HFFc6 (cell line): ENCODE measurements at regions not wholly inside any gene's neighbourhood (a gene's known extent, or its start where the extent isn't known, plus 50 kb on each side); places are given as distances from the start of the nearest gene placed in this dataset.

ENCODE experiments used
- DNase-seq: peaks from one replicate; pipeline ENCODE4 v3.0.0-alpha.2; 2018
- H3K27ac Mint-ChIP-seq: 2 replicates; pipeline ENCODE4 v1.8.0; 2020; ENCODE audit warnings: mild to moderate bottlenecking, mixed read lengths
- H3K27me3 Mint-ChIP-seq: 2 replicates; pipeline ENCODE4 v1.8.0; 2021; ENCODE audit warnings: mild to moderate bottlenecking, moderate library complexity, mixed read lengths; ENCODE audit not compliant: insufficient read depth
- H3K36me3 Mint-ChIP-seq: 2 replicates; pipeline ENCODE4 v1.8.0; 2021; ENCODE audit warnings: low read depth, mixed read lengths
- H3K4me1 Mint-ChIP-seq: 2 replicates; pipeline ENCODE4 v1.8.0; 2020; ENCODE audit warnings: low read depth, mixed read lengths
- H3K4me3 Mint-ChIP-seq: 2 replicates; pipeline ENCODE4 v1.8.0; 2020; ENCODE audit warnings: mild to moderate bottlenecking, moderate library complexity, mixed read lengths
- H3K9me3 Mint-ChIP-seq: 2 replicates; pipeline ENCODE4 v1.8.0; 2020; ENCODE audit warnings: mild to moderate bottlenecking, mixed read lengths
- CTCF ChIP-seq: fragments of 200-600 bp; sonication (generic); IDR thresholded peaks from 2 replicates; pipeline ENCODE4 v1.5.0; 2021; ENCODE audit warnings: antibody characterized with exemption, mild to moderate bottlenecking

DNA sequence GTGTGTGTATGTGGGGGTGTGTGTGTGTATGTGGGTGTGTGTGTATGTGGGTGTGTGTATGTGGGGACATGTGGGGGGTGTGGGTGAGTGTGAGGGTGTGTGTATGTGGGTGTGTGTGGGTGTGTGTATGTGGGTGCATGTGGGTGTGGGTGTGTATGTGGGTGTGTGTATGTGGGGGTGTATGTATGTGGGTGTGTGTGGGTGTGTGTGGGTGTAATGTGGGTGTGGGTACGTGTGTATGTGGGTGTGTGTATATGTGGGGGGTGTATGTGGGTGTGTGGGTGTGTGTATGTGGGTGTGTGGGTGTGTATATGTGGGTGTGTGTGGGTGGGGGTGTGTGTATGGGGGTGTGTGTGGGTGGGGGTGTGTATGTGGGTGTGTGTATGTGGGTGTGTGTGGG is 106.7 kb downstream of the SPATA19 start:
- no peak for TF ChIP-seq CTCF
- Mint-ChIP-seq H3K36me3 (no peaks in the 10 kb centered on the region), H3K27ac (no peak overlapping the region), H3K9me3 (peaks cover 53% of the 10 kb centered on the region), H3K27me3 (no peaks in the 10 kb centered on the region), H3K4me3 (no peak overlapping the region), H3K4me1 (no peaks in the 10 kb centered on the region)
- DNase-seq, result no peak

- H3K27me3 Mint-ChIP-seq, result no peaks in the 10 kb centered on the region
- H3K27ac Mint-ChIP-seq, result no peak overlapping the region
- TF ChIP-seq CTCF, result no peak
Observed at GRCh38 chr11:133733631-133734030, 111.7 kb downstream of the SPATA19 start.

GRCh38 chr11:133732109-133732674 is 113.1 kb downstream of the SPATA19 start:
- no peaks in the 10 kb centered on the region for H3K4me1 Mint-ChIP-seq
- no peaks in the 10 kb centered on the region for H3K27me3 Mint-ChIP-seq
- peaks cover 88% of the 10 kb centered on the region for H3K9me3 Mint-ChIP-seq
- H3K4me3 Mint-ChIP-seq, result no peak overlapping the region
- DNase-seq, result no peak
- no peaks in the 10 kb centered on the region; the same call in 1 of the 2 replicates for H3K36me3 Mint-ChIP-seq
- H3K27ac Mint-ChIP-seq, result no peak overlapping the region
- no peak for TF ChIP-seq CTCF

More at GRCh38 chr11:133733631-133734030, 111.7 kb downstream of the SPATA19 start:
- Mint-ChIP-seq H3K4me3 (no peak overlapping the region), H3K9me3 (peaks cover 88% of the 10 kb centered on the region), H3K36me3 (no peaks in the 10 kb centered on the region; the same call in 1 of the 2 replicates), H3K4me1 (no peaks in the 10 kb centered on the region)
- DNase-seq, result no peak

GRCh38 chr11:133727774-133728173 is 117.5 kb downstream of the SPATA19 start:
- Mint-ChIP-seq H3K9me3 (peaks cover 81% of the 10 kb centered on the region), H3K27ac (no peak overlapping the region), H3K36me3 (no peaks in the 10 kb centered on the region; the same call in 1 of the 2 replicates), H3K4me1 (no peaks in the 10 kb centered on the region), H3K27me3 (no peaks in the 10 kb centered on the region; the same call in 1 of the 2 replicates), H3K4me3 (no peak overlapping the region)
- TF ChIP-seq CTCF, result no peak
- no peak for DNase-seq

- TF ChIP-seq CTCF, result no peak
Observed at GRCh38 chr11:133726542-133726941, 118.8 kb downstream of the SPATA19 start.

More at GRCh38 chr11:133726542-133726941, 118.8 kb downstream of the SPATA19 start:
- DNase-seq, result no peak
- H3K27me3 Mint-ChIP-seq, result no peaks in the 10 kb centered on the region; the same call in 1 of the 2 replicates
- H3K4me3 Mint-ChIP-seq, result no peak overlapping the region
- no peaks in the 10 kb centered on the region for H3K36me3 Mint-ChIP-seq
- peaks cover 68% of the 10 kb centered on the region for H3K9me3 Mint-ChIP-seq
- no peak overlapping the region for H3K27ac Mint-ChIP-seq
- no peaks in the 10 kb centered on the region for H3K4me1 Mint-ChIP-seq
